HG03108 (cell line): ENCODE measurements at regions not wholly inside any gene's neighbourhood (a gene's known extent, or its start where the extent isn't known, plus 50 kb on each side); places are given as distances from the start of the nearest gene placed in this dataset.

Experiments
- ATAC-seq: cut with Tn5 transposase; IDR thresholded peaks from one replicate; pipeline ENCODE4 v1.9.1; 2021; ENCODE audit warnings: moderate library complexity; ENCODE audit not compliant: unreplicated experiment

DNA sequence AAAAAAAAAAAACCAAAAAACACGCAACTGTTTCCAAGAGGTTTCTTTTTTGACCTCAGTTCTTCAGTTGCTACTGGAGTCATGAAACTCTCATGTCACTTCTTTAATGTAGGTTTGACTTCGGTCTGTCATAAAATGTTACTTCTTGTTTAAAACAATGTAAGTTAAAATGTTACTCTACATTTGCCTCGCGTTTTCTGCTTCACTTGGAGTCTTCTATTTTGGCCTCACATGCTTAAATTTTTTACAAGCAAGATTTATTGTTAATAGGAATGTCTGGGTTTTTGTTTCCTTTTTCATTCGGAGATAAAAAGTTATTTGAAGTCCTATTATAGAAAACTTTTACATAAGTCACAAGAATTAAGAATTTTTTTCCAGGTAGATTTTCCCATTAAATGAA lies 880.2 kb downstream of the LTN1 start:
- ATAC-seq = no peak

DNA sequence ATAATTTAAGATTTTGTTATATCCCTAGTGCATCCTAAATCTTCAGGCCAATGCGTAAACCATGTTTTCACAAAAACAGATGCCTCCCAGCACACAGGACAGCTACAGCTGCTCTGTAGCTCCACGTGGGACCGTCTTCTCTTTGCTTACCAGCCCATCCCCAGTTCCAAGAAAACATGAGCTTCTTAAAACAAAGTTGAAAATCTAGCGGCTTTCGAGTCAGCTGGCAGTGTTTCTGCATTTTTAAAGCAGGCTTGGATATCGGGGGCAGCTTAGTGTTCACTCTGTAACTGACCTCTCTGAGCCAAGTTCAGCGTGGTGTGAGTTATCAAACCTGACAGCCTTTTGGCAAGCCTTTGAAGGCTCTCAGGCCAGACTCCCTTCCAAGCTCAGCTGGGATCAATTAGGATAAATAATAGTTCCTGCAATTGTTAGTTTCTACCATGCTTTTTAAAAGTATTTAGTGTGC lies 881.5 kb downstream of the LTN1 start:
- no peak for ATAC-seq

DNA sequence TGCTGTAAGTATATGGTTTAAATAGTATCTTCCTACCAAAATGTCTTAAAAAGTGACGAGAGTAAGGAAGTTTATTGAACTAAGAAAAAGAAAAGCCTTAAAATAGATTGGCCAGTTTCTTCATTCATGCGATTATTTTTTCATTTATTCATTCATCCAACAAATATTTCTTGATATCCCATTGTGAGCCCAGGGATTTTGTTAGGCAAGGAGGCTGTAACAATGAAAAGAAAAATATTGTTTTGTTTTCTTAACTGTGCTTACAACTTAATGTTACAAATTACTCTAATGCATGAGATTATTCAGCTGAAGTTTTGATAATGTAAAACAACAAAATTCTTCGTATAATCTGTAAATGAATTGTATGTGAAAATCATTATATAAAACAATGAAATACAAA lies 882.0 kb downstream of the LTN1 start:
- no peak for ATAC-seq

- ATAC-seq = no peak
Observed at GRCh38 chr21:28110074-28110473, 882.6 kb downstream of the LTN1 start.

GRCh38 chr21:28106370-28106890 lies 886.2 kb downstream of the LTN1 start:
- ATAC-seq = no peak

- no peak for ATAC-seq
Observed at GRCh38 chr21:28104346-28104745, 888.3 kb downstream of the LTN1 start.

DNA sequence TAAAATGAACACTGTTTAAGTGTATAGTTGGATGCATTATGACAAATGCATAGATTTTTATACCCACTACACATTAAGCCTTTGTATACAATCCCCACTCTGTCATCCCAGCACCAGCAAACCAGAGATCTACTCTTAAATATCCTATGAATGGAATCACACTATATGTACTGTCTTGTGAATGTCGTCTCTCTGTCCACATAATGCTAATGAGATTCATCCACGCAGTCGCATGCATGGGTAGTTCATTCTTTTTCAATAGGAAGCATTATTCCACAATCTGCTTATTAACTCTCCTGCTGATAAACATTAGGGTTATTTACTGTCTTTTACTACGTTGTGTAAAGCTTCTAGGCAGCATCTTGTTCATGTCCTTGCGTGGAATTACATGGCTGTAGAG lies 892.3 kb downstream of the LTN1 start:
- ATAC-seq = no peak

DNA sequence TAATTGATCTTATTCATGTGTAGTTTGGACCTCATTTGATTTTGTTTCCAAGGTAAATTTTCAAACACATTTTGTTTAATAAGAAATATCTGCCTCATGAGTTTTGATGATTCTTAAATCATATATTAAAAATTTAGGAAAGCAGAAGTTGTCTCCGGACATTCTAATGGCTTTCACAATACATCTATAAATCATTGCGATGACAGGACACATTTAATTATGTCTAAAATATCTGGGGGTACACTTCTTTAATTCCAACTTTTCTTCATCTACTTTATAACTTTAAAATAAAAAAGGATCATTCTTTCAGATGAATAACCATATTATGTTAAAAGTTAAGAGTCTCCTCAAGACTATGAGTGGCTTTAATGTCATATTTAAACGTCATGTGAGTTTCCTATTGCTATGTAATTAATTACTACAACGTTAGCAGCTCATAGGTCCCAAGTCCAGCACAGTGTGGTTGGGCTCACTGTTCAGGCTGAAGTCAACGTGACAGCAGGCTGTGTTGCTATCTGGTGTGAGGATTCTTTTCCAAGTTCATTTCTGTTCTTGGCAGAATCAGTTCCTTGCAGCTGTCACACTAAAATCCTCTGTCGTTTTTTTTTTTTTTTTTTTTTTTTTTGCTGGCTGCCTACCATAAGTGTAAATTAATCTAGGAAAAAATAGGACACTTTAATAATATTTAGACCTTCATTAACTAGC lies 893.5 kb downstream of the LTN1 start:
- ATAC-seq = no peak

DNA sequence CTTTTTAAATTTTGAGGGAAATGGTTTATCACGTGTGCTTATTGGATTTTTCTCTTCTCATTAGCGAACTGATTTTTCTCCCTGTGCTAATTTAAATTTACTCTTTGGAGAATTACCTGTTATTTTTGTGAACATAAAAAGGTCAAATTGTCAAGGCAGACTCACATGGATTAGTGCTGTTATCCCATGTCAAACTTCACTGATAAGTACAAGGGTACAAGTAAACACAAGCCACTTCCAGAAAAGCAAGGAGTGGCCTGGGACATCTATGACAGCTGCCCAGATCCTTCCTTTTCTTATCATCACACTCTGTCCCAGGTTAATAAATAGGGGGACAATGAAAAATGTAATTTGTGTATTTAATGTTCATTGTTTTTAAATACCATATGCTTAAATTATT lies 901.2 kb downstream of the LTN1 start:
- no peak for ATAC-seq

- no peak for ATAC-seq
Observed at GRCh38 chr21:28090546-28090945, 902.1 kb downstream of the LTN1 start.

DNA sequence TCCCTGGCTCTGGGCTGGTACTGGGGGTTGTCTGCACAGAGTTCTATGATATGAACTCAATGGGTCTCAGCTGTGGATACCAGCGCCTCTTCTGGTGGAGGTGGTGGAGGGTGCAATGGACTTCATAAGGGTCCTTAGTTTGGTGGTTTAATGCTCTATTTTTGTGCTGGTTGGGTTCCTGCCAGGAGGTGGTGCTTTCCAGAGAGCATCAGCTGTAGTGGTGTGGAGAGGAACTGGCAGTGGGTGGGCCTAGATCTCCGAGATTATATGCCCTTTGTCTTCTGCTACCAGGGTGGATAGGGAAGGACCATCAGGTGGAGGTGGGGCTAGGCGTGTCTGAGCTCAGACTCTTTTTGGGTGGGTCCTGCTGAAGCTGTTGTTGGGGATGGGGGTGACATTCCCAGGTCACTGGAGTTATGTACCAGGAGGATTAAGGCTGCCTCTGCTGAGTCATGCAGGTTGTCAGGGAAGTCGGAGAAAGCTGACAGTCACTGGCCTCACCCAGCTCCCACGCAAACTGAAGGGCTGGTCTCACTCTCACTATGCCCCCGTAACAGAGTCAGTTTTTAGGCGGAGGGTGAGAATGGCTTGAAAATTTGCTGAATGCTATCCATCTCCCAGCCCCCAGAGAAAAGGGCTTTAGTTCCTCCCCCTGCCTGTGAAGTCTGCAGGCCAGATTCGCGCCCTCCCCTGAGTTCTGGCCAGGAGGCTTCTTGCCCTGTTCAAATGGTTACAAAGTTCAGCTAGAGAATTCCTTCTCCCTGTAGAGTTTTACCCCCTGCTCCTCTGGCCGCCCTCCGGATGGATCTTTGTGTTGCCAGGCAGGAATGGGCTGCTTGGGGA lies 902.9 kb downstream of the LTN1 start:
- no peak for ATAC-seq

DNA sequence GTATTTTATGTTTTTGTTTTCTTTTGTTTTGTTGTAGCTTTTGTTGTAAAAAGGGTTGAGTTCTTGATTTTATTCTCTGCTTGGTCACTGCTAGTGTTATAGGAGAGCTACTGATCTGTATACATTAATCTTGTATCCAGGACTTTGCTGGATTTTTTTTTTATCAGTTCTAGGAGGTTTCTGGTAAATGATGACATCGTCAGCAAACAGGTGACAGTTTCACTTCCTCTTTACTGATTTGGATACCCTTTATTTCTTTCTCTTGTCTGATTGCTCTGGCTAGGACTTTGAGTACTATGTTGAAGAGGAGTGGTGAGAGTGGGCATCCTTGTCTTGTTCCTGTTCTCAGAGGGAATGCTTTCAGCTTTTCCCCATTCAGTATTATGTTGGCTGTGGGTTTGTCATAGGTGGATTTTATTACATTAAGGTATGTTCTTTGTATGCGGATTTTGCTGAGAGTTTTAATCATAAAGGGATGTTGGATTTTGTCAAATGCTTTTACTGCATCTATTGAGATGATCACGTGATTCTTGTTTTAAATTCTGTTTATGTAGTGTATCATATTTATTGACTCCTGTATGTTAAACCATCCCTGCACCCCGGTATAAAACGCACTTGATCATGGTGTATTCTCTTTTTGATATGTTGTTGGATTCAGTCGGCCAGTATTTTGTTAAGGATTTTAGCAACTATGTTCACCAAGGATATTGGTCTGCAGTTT lies 905.7 kb downstream of the LTN1 start:
- ATAC-seq = no peak

- ATAC-seq = no peak
Observed at GRCh38 chr21:28084951-28085350, 907.7 kb downstream of the LTN1 start.

GRCh38 chr21:28083350-28083749 lies 909.3 kb downstream of the LTN1 start:
- no peak for ATAC-seq

DNA sequence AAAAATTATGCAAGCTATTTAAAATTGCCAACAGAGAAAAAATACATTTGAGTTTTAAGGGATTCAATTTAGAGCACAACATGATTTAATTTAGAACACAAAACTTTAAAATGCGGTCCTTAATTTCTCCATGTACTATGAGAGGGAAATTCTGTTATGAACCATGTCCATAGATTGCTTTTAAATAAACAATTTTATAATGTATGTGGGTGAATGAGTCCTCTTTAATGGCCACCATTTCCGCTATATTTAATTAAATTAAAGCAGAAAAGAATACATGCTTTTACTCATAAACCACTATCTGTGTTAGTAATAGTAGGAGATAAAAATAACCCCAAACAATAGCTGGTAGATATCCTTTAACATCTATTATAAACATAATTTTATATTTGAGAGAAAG lies 914.6 kb downstream of the LTN1 start:
- no peak for ATAC-seq

DNA sequence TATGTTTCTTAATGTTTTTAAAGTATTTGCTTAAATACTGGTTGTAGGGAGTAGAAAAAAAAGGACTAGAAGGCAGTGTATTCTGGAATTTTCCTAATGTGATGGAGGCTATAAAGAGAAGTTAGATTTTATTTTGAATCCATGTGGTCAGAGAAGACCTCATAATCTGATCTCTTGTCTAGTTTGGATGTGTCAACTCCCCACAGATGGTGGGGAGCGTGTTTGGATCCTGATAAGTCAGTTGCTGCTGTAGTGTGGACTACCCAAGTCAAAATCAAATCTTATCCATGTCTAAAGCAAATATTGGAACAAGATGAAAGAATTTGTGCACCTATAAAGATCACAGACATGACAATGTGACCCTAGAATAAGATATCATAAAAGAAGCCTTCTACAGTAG lies 918.0 kb downstream of the LTN1 start:
- no peak for ATAC-seq

DNA sequence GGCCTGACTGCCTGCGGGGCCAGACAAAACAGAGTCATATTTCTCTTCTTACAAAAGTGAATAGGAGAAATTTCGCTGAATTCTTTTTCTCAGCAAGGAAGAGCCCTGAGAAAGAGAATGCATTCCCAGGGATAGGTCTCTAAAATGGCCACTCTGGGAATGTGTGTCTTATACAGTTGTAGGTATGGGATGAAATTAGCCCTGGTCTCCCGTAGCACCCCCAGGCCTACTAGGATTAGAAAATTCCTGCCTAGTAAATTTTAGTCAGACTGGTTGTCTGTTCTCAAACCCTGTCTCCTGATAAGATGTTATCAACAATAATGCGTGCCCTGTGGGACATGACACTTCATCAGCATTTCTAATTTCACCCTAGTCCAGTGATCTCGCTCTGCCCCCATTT lies 920.1 kb downstream of the LTN1 start:
- ATAC-seq = no peak

GRCh38 chr21:28069450-28069923 lies 923.2 kb downstream of the LTN1 start:
- ATAC-seq = no peak

DNA sequence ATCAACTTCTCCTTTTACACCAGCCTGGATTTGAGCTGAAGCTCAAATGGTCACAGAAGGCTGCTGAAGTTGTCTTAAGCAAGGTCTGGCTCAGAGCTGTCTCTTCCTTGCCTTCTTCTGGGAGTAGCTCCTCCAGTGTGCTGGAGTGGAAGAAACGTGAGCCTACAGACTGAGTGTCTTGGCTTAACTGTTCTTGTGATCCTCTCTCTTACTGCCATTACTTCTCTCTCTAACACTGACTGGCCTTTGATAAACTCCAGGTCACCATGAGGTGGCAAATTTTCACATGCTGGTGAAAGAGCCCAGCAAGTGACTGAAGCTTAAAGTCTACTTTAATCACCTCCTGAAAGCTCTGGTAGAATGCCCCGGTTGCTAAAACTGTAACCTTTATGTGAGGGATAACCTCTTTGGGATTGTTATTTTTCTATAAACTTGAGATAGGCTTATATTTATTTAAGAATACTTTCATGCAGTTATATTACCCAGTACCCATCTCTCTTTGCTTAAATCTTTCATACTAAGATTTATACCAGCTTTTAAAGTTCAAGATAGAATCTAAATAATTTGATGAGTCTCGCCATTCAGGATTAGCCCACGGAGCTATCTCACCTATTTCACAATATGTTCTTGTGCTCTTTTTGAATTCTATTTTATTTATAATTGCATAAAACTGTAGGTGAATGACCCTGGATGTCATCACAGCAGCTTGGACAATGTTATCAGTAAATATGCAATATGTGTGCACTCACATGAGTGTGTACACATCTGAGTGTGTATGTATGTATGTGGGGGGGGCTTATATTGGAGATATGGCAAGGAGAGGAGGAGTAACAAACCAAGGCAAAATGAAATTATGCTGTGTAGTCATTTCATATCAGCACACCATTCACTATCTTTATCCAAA lies 924.0 kb downstream of the LTN1 start:
- no peak for ATAC-seq
